ENCODE measurements at regions not wholly inside any gene's neighbourhood (a gene's known extent, or its start where the extent isn't known, plus 50 kb on each side); places are given as distances from the start of the nearest gene placed in this dataset.
"Not testable (repeated sequence)": the region's sequence is repeated elsewhere in the genome, so short reads cannot be mapped to it uniquely, and the experiment has no call there.

DNA sequence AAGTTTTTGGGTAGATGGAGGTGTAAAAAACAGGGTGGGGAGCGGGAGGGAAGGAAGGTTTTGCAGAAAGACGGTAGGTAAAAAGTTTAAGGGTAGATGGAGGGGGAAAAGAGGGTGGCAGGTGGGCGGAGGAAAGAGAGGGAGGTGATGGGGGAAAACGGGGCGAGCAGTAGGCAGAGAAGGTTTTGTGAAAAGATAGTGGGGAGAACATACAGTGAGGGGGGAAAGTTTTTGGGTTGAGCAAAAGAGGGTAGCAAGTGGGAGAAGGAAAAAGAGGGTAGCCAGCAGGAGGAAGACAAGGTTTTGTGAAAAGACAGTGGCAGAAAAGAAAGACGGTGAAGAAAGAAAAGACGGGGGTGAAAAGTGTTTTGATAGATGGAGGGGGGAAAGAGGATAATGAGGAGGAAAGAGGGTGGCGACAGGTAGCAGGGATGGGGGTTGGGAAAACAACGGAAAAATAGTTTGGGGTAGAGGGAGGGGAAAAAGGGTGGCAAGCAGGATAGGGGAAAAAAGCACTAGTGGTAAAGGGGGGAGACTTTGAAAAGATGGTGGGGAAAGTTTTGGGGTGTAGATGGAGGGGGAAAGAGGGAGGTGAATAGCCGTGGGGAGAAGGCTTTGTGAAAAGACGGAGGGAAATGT lies 398.8 kb downstream of the KCNJ18 start:
- H3K27ac Mint-ChIP-seq; H3K4me3 Mint-ChIP-seq; H3K4me1 ChIP-seq (ENCODE audit: insufficient read depth, low read length); H3K4me3 ChIP-seq (ENCODE audit: low read length); DNase-seq; H3K9me3 ChIP-seq (ENCODE audit: low read length); H3K36me3 ChIP-seq (ENCODE audit: insufficient read depth, low read length); H3K27me3 ChIP-seq (ENCODE audit: insufficient read depth, low read length, poor library complexity, severe bottlenecking); H3K4me1 Mint-ChIP-seq; POLR2A ChIA-PET; H3K27me3 Mint-ChIP-seq; H3K27ac ChIP-seq (ENCODE audit: low read depth, low read length); H3K36me3 Mint-ChIP-seq; CTCF ChIA-PET: not testable (repeated sequence)
- peaks cover 3 to 17% (median 12%) of the 10 kb centered on the region in 5 donors for H3K9me3 Mint-ChIP-seq

DNA sequence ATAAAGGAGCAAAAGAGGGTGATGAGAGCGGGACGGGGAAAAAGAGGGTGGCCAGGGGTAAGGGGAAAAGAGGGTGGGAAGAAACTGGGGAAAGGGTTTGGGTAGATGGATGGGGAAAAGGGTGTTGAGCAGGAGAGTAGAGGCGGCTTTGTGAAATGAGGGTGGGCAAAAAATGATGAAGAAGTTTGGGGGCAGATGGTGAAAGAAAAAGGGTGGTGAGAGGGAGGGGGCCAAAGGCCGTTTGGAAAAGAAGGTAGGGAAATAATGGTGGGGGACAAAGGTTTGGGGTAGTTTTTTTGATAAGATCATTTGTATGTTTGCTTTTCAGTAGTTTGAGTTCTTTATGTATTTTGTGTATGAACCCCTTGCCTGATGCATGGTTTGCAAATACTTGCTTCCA lies 399.5 kb downstream of the KCNJ18 start:
- H3K4me3 ChIP-seq (ENCODE audit: low read length); POLR2A ChIA-PET; H3K4me3 Mint-ChIP-seq; DNase-seq; H3K9me3 ChIP-seq (ENCODE audit: low read length); H3K27me3 ChIP-seq (ENCODE audit: insufficient read depth, low read length, poor library complexity, severe bottlenecking); H3K4me1 ChIP-seq (ENCODE audit: insufficient read depth, low read length); H3K27me3 Mint-ChIP-seq; CTCF ChIA-PET; H3K36me3 Mint-ChIP-seq; H3K27ac Mint-ChIP-seq; H3K4me1 Mint-ChIP-seq; H3K36me3 ChIP-seq (ENCODE audit: insufficient read depth, low read length); H3K27ac ChIP-seq (ENCODE audit: low read depth, low read length): not testable (repeated sequence)
- H3K9me3 Mint-ChIP-seq, result peaks cover 3 to 17% (median 12%) of the 10 kb centered on the region in 5 donors

DNA sequence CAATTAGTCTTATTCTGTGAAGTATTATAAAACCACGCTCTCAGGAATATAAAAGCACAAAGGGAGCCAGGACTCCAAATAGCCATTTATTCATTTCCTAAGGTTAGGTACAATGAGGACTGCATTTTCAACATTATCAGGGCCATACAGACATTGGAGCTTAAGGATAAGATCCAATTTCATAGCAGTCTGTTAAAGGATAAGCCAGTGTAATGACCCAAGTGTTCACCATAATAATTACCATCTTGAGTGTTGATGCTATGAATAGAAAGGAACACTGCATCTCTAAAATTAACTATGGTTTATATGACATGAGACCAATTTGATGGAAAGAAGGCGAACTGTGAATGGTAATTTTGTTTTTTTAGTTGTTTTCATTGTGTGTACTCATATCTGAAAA lies 403.1 kb downstream of the KCNJ18 start:
- H3K4me1 ChIP-seq (ENCODE audit: insufficient read depth, low read length); H3K4me1 Mint-ChIP-seq; POLR2A ChIA-PET; H3K4me3 ChIP-seq (ENCODE audit: low read length); DNase-seq; H3K27me3 Mint-ChIP-seq; H3K27ac ChIP-seq (ENCODE audit: low read depth, low read length); H3K4me3 Mint-ChIP-seq; H3K36me3 ChIP-seq (ENCODE audit: insufficient read depth, low read length); CTCF ChIA-PET; H3K27ac Mint-ChIP-seq; H3K27me3 ChIP-seq (ENCODE audit: insufficient read depth, low read length, poor library complexity, severe bottlenecking); H3K9me3 ChIP-seq (ENCODE audit: low read length); H3K36me3 Mint-ChIP-seq: not testable (repeated sequence)
- H3K9me3 Mint-ChIP-seq, result peaks cover 4 to 16% (median 7%) of the 10 kb centered on the region in 5 donors

DNA sequence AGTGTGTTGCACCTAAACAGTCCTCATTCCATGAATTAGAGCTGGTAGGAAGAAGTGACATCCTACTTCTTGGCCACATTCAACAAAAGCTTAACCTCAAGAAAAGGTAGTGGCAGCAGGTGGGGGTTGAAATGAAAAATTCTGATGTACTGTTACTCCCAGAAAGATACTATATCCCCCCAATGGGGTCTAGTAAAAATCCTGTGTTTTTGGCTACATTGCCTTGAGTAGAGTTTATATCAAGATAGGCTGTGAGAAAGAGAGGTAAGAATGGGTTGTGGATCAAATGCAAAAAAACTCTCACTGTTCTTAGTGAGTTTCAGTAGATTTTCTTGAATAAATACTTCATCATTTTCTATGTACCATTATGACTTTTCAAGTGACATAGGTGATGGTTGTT lies 407.3 kb downstream of the KCNJ18 start:
- H3K36me3 Mint-ChIP-seq; H3K27ac Mint-ChIP-seq; CTCF ChIA-PET; DNase-seq; H3K36me3 ChIP-seq (ENCODE audit: insufficient read depth, low read length); H3K4me3 Mint-ChIP-seq; H3K4me1 ChIP-seq (ENCODE audit: insufficient read depth, low read length); H3K27ac ChIP-seq (ENCODE audit: low read depth, low read length); H3K9me3 ChIP-seq (ENCODE audit: low read length); H3K4me3 ChIP-seq (ENCODE audit: low read length); H3K27me3 Mint-ChIP-seq; H3K27me3 ChIP-seq (ENCODE audit: insufficient read depth, low read length, poor library complexity, severe bottlenecking); H3K4me1 Mint-ChIP-seq; POLR2A ChIA-PET: not testable (repeated sequence)
- H3K9me3 Mint-ChIP-seq, result peaks cover 0 to 19% (median 3%) of the 10 kb centered on the region in 5 donors

DNA sequence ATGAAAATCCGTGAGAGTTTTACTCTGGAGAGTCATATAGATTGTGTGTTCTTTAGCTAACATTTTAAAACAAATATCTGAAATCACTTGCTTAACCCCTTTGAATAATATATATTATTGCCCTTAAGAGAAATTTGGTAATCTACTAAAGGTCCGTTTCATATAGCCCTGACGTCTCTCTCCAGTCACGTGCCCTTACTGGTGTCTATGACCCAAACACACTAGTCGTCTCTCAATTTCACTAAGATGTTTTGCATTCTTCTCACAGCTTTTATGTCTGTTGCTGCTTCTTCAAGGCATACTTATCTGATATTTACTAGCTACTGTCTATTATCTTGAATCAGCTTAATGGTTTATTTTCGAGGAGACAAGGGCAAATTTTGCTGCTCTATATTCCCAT lies 409.9 kb downstream of the KCNJ18 start:
- no peak overlapping the region for H3K4me3 ChIP-seq (ENCODE audit: low read length)
- ChIA-PET CTCF (no interaction called here), POLR2A (no interaction called here)
- Mint-ChIP-seq H3K4me1 (no peaks in the 10 kb centered on the region), H3K27ac (no peak overlapping the region), H3K4me3 (no peak overlapping the region), H3K36me3 (no peaks in the 10 kb centered on the region), H3K9me3 (peaks cover 3 to 27% (median 4%) of the 10 kb centered on the region in 5 donors), H3K27me3 (no peaks in the 10 kb centered on the region)
- no peak for DNase-seq
- no peaks in the 10 kb centered on the region for H3K27me3 ChIP-seq (ENCODE audit: insufficient read depth, low read length, poor library complexity, severe bottlenecking)
- H3K36me3 ChIP-seq (ENCODE audit: insufficient read depth, low read length), result no peaks in the 10 kb centered on the region
- H3K4me1 ChIP-seq (ENCODE audit: insufficient read depth, low read length), result no peaks in the 10 kb centered on the region
- H3K9me3 ChIP-seq (ENCODE audit: low read length), result no peaks in the 10 kb centered on the region
- H3K27ac ChIP-seq (ENCODE audit: low read depth, low read length), result no peak overlapping the region

DNA sequence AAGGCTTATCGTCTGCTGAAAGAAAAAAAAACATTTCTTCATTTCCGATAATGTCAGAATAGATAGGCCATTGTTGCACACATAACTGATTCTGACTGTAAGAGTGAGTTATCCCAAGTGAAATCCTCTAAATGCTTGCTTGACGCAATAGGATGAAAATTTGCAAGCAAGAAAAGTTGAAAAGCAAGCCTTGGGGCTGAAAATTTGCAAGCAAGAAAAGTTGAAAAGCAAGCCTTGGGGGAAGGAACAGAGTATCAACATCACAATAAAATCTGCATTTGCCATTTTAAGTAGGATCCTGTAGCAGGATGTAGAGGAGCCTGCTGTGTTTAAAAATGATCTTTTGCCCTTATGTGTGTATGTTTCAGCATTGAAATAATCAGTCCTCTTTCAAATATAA lies 424.4 kb downstream of the KCNJ18 start:
- DNase-seq; H3K9me3 ChIP-seq (ENCODE audit: low read length); H3K36me3 Mint-ChIP-seq; H3K4me3 ChIP-seq (ENCODE audit: low read length); POLR2A ChIA-PET; H3K4me3 Mint-ChIP-seq; H3K4me1 ChIP-seq (ENCODE audit: insufficient read depth, low read length); H3K4me1 Mint-ChIP-seq; CTCF ChIA-PET; H3K27me3 ChIP-seq (ENCODE audit: insufficient read depth, low read length, poor library complexity, severe bottlenecking); H3K27ac Mint-ChIP-seq; H3K27me3 Mint-ChIP-seq; H3K36me3 ChIP-seq (ENCODE audit: insufficient read depth, low read length); H3K27ac ChIP-seq (ENCODE audit: low read depth, low read length): not testable (repeated sequence)
- H3K9me3 Mint-ChIP-seq, result peaks cover 0 to 10% (median 2%) of the 10 kb centered on the region in 5 donors

DNA sequence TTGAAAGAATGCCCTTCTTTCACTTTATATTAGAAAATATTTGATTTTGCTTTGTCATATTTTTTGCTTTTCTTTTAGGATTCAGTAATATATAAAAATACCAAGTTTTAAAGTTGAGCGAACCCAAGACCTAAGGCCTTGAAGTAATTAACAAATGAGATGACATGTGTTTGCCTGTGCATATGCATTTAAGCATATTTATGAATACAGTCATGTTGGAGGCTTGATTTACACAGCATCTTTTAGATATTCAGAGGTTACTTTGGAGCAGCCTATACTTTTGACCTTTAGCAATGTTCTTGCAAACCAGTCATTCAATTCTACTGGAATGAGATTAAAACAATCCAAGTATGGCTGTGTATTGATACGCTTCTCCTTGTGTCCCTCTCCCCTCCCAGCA lies 425.1 kb downstream of the KCNJ18 start:
- H3K4me1 Mint-ChIP-seq; H3K4me3 ChIP-seq (ENCODE audit: low read length); H3K36me3 Mint-ChIP-seq; H3K27ac Mint-ChIP-seq; H3K36me3 ChIP-seq (ENCODE audit: insufficient read depth, low read length); H3K27me3 ChIP-seq (ENCODE audit: insufficient read depth, low read length, poor library complexity, severe bottlenecking); CTCF ChIA-PET; H3K9me3 ChIP-seq (ENCODE audit: low read length); DNase-seq; POLR2A ChIA-PET; H3K4me3 Mint-ChIP-seq; H3K27ac ChIP-seq (ENCODE audit: low read depth, low read length); H3K27me3 Mint-ChIP-seq; H3K4me1 ChIP-seq (ENCODE audit: insufficient read depth, low read length): not testable (repeated sequence)
- H3K9me3 Mint-ChIP-seq, result peaks cover 0 to 14% (median 0%) of the 10 kb centered on the region in 5 donors

DNA sequence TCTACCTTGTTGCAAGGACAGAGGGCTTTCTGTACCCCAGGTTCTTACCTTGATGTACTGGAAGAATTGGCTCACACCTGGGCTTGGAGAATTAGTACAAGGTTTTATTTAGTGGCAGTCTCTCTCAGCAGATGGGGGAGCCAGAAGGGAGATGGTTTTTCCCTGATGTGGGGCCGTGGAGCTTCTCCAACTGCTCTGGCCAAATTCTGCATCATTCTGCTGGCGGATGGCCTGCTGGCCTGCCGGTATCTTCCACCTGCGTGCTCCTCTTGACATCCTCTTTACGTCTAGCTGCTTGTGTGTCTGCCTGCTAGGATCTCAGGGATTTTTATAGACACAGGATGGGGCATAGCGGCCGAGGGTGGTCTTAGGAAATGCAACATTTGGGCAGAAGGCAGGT lies 426.7 kb downstream of the KCNJ18 start:
- H3K27me3 ChIP-seq (ENCODE audit: insufficient read depth, low read length, poor library complexity, severe bottlenecking); H3K36me3 Mint-ChIP-seq; CTCF ChIA-PET; H3K27ac Mint-ChIP-seq; H3K27ac ChIP-seq (ENCODE audit: low read depth, low read length); H3K4me3 ChIP-seq (ENCODE audit: low read length); H3K27me3 Mint-ChIP-seq; H3K4me1 Mint-ChIP-seq; DNase-seq; H3K4me3 Mint-ChIP-seq; H3K36me3 ChIP-seq (ENCODE audit: insufficient read depth, low read length); H3K4me1 ChIP-seq (ENCODE audit: insufficient read depth, low read length); POLR2A ChIA-PET; H3K9me3 ChIP-seq (ENCODE audit: low read length): not testable (repeated sequence)
- peaks cover 0 to 19% (median 2%) of the 10 kb centered on the region in 5 donors for H3K9me3 Mint-ChIP-seq

DNA sequence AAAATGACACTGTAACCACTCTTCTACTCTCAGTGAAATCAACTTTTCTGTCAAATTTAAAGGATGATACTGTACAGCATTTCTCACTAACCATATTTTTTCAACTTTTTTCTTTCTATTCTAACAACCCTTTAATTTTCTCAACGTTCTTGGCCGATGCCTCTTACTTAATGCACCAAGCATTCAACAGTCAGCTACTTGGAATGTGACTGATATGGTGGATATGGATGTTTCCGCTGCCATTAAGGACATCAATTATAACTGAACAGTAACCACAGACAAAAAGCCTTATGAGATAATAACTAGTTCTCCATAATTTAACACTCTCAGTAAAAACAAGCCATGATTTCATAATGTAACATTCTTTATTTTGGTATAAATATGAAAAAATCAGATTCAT lies 427.4 kb downstream of the KCNJ18 start:
- CTCF ChIA-PET, H3K4me1 Mint-ChIP-seq: not testable (repeated sequence)
- peak overlapping the region in 1 of 8 donors; percentile 89 for H3K27ac Mint-ChIP-seq

More for the DNA sequence above, 427.4 kb downstream of the KCNJ18 start:
- H3K27me3 ChIP-seq (ENCODE audit: insufficient read depth, low read length, poor library complexity, severe bottlenecking); H3K4me3 Mint-ChIP-seq; H3K27me3 Mint-ChIP-seq; H3K9me3 ChIP-seq (ENCODE audit: low read length); H3K36me3 ChIP-seq (ENCODE audit: insufficient read depth, low read length); H3K4me3 ChIP-seq (ENCODE audit: low read length); POLR2A ChIA-PET; H3K27ac ChIP-seq (ENCODE audit: low read depth, low read length); H3K36me3 Mint-ChIP-seq; H3K4me1 ChIP-seq (ENCODE audit: insufficient read depth, low read length); DNase-seq: not testable (repeated sequence)
- H3K9me3 Mint-ChIP-seq, result peaks cover 0 to 19% (median 2%) of the 10 kb centered on the region in 5 donors

Data from CD8-positive, alpha-beta memory T cell (primary cell).